Fibroblast of the aortic adventitia (primary cell): ENCODE measurements at regions not wholly inside any gene's neighbourhood (a gene's known extent, or its start where the extent isn't known, plus 50 kb on each side); places are given as distances from the start of the nearest gene placed in this dataset.

Experiments
- DNase-seq: peaks from one replicate; pipeline ENCODE4 v3.0.0-alpha.2; 2010; ENCODE audit warnings: low read depth
- H3K4me3 ChIP-seq: 2 replicates; pipeline ENCODE4 v1.5.1; 2011; ENCODE audit warnings: low read depth, mild to moderate bottlenecking, control low read depth, low read length, moderate library complexity
- TF ChIP-seq, protein P1 (sequence below): IDR thresholded peaks from 2 replicates; pipeline ENCODE4 v1.5.1; 2011; ENCODE audit warnings: mild to moderate bottlenecking, low read length, control low read depth, inconsistent platforms; ENCODE audit not compliant: insufficient read depth

DNA sequence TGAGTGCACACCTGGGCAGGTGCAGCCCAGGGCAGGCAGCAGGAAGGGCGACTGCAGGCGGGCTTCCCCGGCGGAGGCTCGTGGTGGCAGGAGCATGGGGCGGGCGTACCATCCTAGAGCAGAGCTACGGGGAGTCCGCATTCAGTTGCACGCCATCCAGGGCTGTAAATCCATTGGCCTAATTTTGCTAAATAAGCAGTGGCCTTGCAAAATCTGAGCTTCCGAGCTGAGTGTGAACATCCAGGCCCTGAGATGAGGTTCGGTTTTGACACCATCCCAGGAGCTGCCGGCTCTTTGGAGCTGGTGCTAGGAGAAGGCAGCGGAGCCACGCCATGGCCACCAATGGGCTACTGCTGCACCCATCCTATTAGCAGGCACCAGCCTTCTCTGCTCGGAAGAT, 664.8 kb downstream of the BRD1 start:
- no peak overlapping the region for H3K4me3 ChIP-seq
- TF ChIP-seq, protein P1, sequence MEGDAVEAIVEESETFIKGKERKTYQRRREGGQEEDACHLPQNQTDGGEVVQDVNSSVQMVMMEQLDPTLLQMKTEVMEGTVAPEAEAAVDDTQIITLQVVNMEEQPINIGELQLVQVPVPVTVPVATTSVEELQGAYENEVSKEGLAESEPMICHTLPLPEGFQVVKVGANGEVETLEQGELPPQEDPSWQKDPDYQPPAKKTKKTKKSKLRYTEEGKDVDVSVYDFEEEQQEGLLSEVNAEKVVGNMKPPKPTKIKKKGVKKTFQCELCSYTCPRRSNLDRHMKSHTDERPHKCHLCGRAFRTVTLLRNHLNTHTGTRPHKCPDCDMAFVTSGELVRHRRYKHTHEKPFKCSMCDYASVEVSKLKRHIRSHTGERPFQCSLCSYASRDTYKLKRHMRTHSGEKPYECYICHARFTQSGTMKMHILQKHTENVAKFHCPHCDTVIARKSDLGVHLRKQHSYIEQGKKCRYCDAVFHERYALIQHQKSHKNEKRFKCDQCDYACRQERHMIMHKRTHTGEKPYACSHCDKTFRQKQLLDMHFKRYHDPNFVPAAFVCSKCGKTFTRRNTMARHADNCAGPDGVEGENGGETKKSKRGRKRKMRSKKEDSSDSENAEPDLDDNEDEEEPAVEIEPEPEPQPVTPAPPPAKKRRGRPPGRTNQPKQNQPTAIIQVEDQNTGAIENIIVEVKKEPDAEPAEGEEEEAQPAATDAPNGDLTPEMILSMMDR = no peak
- DNase-seq = no peak

GRCh38 chr22:49161002-49161850, 666.4 kb downstream of the BRD1 start:
- TF ChIP-seq, protein P1 = no peak
- DNase-seq = no peak
- no peak overlapping the region for H3K4me3 ChIP-seq

GRCh38 chr22:49160261-49161001, 667.2 kb downstream of the BRD1 start:
- no peak for DNase-seq
- H3K4me3 ChIP-seq = no peak overlapping the region
- TF ChIP-seq, protein P1 = no peak

DNA sequence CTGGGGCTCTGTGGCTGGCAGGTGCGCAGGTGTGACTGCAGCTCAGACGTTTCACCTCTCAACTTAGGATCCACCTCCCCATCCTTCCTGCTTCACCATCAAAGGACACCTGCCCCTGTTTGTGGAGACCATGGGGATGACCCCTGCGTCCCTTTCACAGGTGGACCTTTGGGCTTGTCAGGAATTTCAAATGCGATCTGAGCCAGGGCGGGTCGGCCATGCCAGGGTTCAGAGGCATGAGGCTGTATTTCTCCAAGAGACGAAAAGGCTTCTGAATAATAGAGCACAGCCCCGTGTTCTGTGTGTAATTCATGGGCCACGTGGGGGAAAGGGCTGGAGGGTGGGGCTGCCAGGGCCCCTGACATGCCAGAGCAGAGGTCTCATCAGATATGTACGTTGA, 668.0 kb downstream of the BRD1 start:
- H3K4me3 ChIP-seq = no peak overlapping the region
- DNase-seq = no peak
- TF ChIP-seq, protein P1 = no peak

GRCh38 chr22:49158741-49159564, 668.7 kb downstream of the BRD1 start:
- no peak overlapping the region for H3K4me3 ChIP-seq
- DNase-seq = no peak
- TF ChIP-seq, protein P1 = no peak

DNA sequence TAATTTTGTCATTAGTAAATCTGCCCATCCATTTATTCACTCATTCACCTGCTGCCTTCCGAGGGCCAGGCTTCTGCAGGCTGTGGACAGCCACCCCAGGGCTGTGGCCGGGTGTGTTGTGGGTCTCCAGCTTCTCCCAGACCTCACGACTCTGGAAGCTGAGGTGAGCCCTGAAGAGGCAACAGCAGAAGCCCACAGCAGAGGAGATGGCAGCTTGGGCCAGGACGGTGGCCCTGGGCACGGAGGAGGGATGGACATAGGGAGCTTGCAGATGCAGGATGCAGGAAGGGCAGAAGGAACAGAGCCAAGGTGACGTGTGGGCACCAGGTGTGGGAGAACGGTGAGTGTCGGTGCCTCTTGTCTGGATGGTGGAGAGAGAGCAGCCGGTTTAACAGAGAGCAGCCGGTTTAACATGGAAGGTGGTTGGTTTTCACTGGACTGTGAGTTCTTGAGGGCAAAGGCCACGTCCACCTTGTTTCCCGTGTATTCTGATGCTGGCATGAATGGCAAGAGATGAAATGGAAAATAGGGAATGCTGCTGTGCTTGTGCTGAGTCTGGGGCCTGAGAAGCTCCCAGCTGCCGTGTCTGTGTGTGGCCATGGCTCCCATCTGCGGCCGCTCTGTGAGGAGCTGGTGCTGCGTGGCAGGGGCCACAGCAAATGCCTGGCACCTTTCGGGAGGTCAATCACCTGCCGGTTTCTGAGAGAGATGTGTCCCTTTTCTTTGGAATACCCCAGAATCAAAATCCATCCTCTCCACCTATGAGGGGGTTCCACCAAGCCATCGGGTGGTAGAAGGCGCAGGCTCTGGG, 669.9 kb downstream of the BRD1 start:
- H3K4me3 ChIP-seq = no peak overlapping the region
- no peak for DNase-seq
- TF ChIP-seq, protein P1 = no peak
